ENCODE measurements at regions not wholly inside any gene's neighbourhood (a gene's known extent, or its start where the extent isn't known, plus 50 kb on each side); places are given as distances from the start of the nearest gene placed in this dataset.

DNA sequence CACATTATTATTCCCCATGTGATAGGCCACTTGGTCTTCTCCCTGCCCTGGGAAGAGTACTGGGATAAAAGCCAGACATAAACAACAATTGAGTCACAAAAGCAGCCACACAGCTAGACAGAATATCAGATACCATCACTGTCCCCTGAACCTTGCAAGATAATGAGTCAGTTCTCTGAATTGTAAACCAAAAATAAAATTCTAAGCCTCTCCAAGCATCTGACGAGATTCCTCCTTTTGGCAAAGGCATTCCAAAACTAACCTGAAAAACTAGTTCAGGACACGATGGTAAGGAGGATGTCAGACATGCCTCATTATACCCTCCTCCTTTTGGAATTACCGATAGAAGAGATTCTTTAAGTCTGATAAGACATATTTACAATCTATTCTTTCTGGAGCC, 450.7 kb downstream of the HTR7 start:
- Histone ChIP-seq H3K27me3 (ENCODE audit: control insufficient read depth in 2 of 2, insufficient read depth in 2 of 2, low read length in 2 of 2) (no peaks in the 10 kb centered on the region), H3K4me1 (ENCODE audit: control insufficient read depth in 2 of 2, insufficient read depth in 2 of 2, low read length in 2 of 2) (no peaks in the 10 kb centered on the region), H3K36me3 (ENCODE audit: control insufficient read depth in 2 of 2, insufficient read depth in 2 of 2, low read length in 2 of 2) (no peaks in the 10 kb centered on the region), H3K27ac (ENCODE audit: low read depth in 2 of 2, low read length in 2 of 2) (no peak overlapping the region), H3K9ac (ENCODE audit: low read depth in 1 of 2, low read length in 2 of 2) (no peak overlapping the region), H3K9me3 (ENCODE audit: control insufficient read depth in 2 of 2, low read length in 2 of 2) (peaks cover 0 to 3% of the 10 kb centered on the region in 2 donors), H3K4me3 (ENCODE audit: low read length in 2 of 2) (no peak overlapping the region)

DNA sequence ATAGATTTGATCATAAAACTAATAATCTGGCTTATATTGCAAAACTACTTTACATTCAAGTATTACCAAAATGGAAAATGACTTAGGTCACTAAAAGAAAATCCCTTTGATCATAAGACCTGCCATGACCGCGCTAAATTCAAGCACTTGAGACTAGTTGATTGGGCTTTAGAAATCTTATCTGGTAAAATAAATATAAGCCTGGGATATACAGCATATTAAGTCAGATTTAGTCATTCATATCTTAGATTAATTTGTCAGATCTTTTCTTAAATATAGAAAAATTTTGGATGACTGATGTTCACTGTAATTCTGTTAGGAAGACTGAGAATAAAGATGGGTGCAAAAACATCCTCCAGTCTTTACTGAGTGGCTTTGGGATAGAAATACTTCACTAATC, 450.0 kb downstream of the HTR7 start:
- Histone ChIP-seq H3K27me3 (ENCODE audit: control insufficient read depth in 2 of 2, insufficient read depth in 2 of 2, low read length in 2 of 2) (no peaks in the 10 kb centered on the region), H3K9me3 (ENCODE audit: control insufficient read depth in 2 of 2, low read length in 2 of 2) (peaks cover 0 to 3% of the 10 kb centered on the region in 2 donors), H3K27ac (ENCODE audit: low read depth in 2 of 2, low read length in 2 of 2) (no peak overlapping the region), H3K36me3 (ENCODE audit: control insufficient read depth in 2 of 2, insufficient read depth in 2 of 2, low read length in 2 of 2) (no peaks in the 10 kb centered on the region), H3K4me1 (ENCODE audit: control insufficient read depth in 2 of 2, insufficient read depth in 2 of 2, low read length in 2 of 2) (no peaks in the 10 kb centered on the region), H3K9ac (ENCODE audit: low read depth in 1 of 2, low read length in 2 of 2) (no peak overlapping the region), H3K4me3 (ENCODE audit: low read length in 2 of 2) (no peak overlapping the region)

DNA sequence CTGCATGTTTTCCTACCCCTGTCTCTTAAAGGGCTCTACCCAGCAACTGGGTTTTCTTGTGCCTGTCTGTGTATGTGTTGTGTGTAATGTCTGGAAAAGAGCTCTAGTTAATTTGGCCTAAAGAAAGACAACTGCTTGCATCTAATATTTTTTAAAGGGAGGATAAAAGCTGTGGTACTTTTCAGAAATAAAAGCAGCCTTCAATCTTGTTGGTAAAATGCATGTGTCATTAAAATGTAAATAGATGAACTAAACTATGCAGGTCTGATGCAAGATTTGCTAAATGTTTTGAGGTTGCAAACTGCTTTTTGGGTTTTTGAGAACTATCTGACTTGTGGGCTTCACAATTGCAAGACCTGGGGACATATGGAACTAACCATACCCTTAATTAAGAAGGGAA, 445.3 kb downstream of the HTR7 start:
- Histone ChIP-seq H3K9me3 (ENCODE audit: control insufficient read depth in 2 of 2, low read length in 2 of 2) (peaks cover 0 to 3% of the 10 kb centered on the region in 2 donors), H3K9ac (ENCODE audit: low read depth in 1 of 2, low read length in 2 of 2) (no peak overlapping the region), H3K27ac (ENCODE audit: low read depth in 2 of 2, low read length in 2 of 2) (no peak overlapping the region), H3K4me3 (ENCODE audit: low read length in 2 of 2) (no peak overlapping the region), H3K27me3 (ENCODE audit: control insufficient read depth in 2 of 2, insufficient read depth in 2 of 2, low read length in 2 of 2) (no peaks in the 10 kb centered on the region), H3K36me3 (ENCODE audit: control insufficient read depth in 2 of 2, insufficient read depth in 2 of 2, low read length in 2 of 2) (no peaks in the 10 kb centered on the region), H3K4me1 (ENCODE audit: control insufficient read depth in 2 of 2, insufficient read depth in 2 of 2, low read length in 2 of 2) (no peaks in the 10 kb centered on the region)

GRCh38 chr10:90413196-90413595, 444.6 kb downstream of the HTR7 start:
- Histone ChIP-seq H3K27ac (ENCODE audit: low read depth in 2 of 2, low read length in 2 of 2) (no peak overlapping the region), H3K4me1 (ENCODE audit: control insufficient read depth in 2 of 2, insufficient read depth in 2 of 2, low read length in 2 of 2) (no peaks in the 10 kb centered on the region), H3K9ac (ENCODE audit: low read depth in 1 of 2, low read length in 2 of 2) (no peak overlapping the region), H3K4me3 (ENCODE audit: low read length in 2 of 2) (no peak overlapping the region), H3K36me3 (ENCODE audit: control insufficient read depth in 2 of 2, insufficient read depth in 2 of 2, low read length in 2 of 2) (no peaks in the 10 kb centered on the region), H3K9me3 (ENCODE audit: control insufficient read depth in 2 of 2, low read length in 2 of 2) (peaks cover 0 to 2% of the 10 kb centered on the region in 2 donors), H3K27me3 (ENCODE audit: control insufficient read depth in 2 of 2, insufficient read depth in 2 of 2, low read length in 2 of 2) (no peaks in the 10 kb centered on the region)

DNA sequence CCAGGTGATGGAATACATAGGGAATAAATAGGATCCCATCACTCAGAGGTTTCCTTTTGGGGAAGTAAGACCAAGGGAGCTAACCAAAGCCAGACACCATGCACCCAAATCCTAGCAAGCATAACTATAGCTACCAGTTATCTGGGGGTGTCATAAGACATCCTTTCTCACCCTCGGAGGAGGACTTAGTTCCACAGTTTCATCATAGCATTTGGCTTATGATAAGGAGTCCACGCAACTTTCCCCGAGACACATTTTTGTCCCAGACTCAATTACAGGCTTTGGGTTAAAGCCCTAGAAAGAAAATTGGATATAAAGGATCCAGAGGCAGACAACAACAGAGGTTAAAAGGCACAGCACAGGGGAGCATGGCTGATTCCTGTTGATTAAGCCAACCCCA, 442.9 kb downstream of the HTR7 start:
- H3K36me3 ChIP-seq (ENCODE audit: control insufficient read depth in 2 of 2, insufficient read depth in 2 of 2, low read length in 2 of 2): no peaks in the 10 kb centered on the region
- no peak overlapping the region for H3K27ac ChIP-seq (ENCODE audit: low read depth in 2 of 2, low read length in 2 of 2)
- no peaks in the 10 kb centered on the region for H3K4me1 ChIP-seq (ENCODE audit: control insufficient read depth in 2 of 2, insufficient read depth in 2 of 2, low read length in 2 of 2)
- H3K4me3 ChIP-seq (ENCODE audit: low read length in 2 of 2): no peak overlapping the region
- no peak overlapping the region for H3K9ac ChIP-seq (ENCODE audit: low read depth in 1 of 2, low read length in 2 of 2)
- no peaks in the 10 kb centered on the region for H3K27me3 ChIP-seq (ENCODE audit: control insufficient read depth in 2 of 2, insufficient read depth in 2 of 2, low read length in 2 of 2)
- no peaks in the 10 kb centered on the region for H3K9me3 ChIP-seq (ENCODE audit: control insufficient read depth in 2 of 2, low read length in 2 of 2)

GRCh38 chr10:90417029-90417428, 440.8 kb downstream of the HTR7 start:
- H3K4me3 ChIP-seq (ENCODE audit: low read length in 2 of 2): no peak overlapping the region
- H3K27me3 ChIP-seq (ENCODE audit: control insufficient read depth in 2 of 2, insufficient read depth in 2 of 2, low read length in 2 of 2): no peaks in the 10 kb centered on the region
- H3K9me3 ChIP-seq (ENCODE audit: control insufficient read depth in 2 of 2, low read length in 2 of 2): no peaks in the 10 kb centered on the region
- no peaks in the 10 kb centered on the region for H3K36me3 ChIP-seq (ENCODE audit: control insufficient read depth in 2 of 2, insufficient read depth in 2 of 2, low read length in 2 of 2)
- H3K27ac ChIP-seq (ENCODE audit: low read depth in 2 of 2, low read length in 2 of 2): no peak overlapping the region
- no peaks in the 10 kb centered on the region for H3K4me1 ChIP-seq (ENCODE audit: control insufficient read depth in 2 of 2, insufficient read depth in 2 of 2, low read length in 2 of 2)
- no peak overlapping the region for H3K9ac ChIP-seq (ENCODE audit: low read depth in 1 of 2, low read length in 2 of 2)

DNA sequence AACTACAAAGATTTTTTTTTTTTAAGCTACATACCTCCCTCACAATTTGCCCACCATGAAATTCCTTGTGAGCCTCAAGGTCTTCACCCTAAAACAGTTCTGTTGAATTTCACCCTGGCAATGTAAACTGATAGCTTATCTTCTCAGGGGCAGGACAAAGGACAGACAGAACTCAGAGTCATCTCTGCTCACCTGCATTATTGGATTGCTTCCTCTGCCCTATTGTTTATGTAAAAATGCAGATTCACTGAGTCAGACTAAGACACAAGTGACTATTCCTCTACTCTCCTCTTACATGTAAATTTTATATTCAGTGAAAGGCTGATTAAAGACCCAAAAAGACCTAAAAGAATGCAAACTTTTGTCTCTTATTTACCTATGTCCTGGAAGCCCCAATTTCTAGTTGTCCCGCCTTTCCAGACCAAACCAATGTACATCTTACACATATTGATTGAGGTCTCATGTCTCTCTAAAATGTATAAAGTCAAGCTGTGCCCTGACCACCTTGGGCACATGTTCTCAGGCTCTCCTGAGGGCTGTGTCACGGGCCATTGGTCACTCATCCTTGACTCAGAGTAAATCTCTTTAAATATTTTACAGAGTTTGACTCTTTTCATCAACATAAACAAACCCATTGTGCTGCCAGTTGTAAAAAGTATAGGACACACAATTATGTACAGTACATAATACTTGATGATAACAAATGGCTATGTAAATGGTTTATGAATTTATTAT, 440.2 kb downstream of the HTR7 start:
- Histone ChIP-seq H3K4me3 (ENCODE audit: low read length in 2 of 2) (no peak overlapping the region), H3K27ac (ENCODE audit: low read depth in 2 of 2, low read length in 2 of 2) (no peak overlapping the region), H3K27me3 (ENCODE audit: control insufficient read depth in 2 of 2, insufficient read depth in 2 of 2, low read length in 2 of 2) (no peaks in the 10 kb centered on the region), H3K9me3 (ENCODE audit: control insufficient read depth in 2 of 2, low read length in 2 of 2) (no peaks in the 10 kb centered on the region), H3K36me3 (ENCODE audit: control insufficient read depth in 2 of 2, insufficient read depth in 2 of 2, low read length in 2 of 2) (no peaks in the 10 kb centered on the region), H3K9ac (ENCODE audit: low read depth in 1 of 2, low read length in 2 of 2) (no peak overlapping the region), H3K4me1 (ENCODE audit: control insufficient read depth in 2 of 2, insufficient read depth in 2 of 2, low read length in 2 of 2) (no peaks in the 10 kb centered on the region)

- Histone ChIP-seq H3K4me1 (ENCODE audit: control insufficient read depth in 2 of 2, insufficient read depth in 2 of 2, low read length in 2 of 2) (no peaks in the 10 kb centered on the region), H3K27me3 (ENCODE audit: control insufficient read depth in 2 of 2, insufficient read depth in 2 of 2, low read length in 2 of 2) (no peaks in the 10 kb centered on the region), H3K27ac (ENCODE audit: low read depth in 2 of 2, low read length in 2 of 2) (no peak overlapping the region), H3K36me3 (ENCODE audit: control insufficient read depth in 2 of 2, insufficient read depth in 2 of 2, low read length in 2 of 2) (no peaks in the 10 kb centered on the region), H3K9me3 (ENCODE audit: control insufficient read depth in 2 of 2, low read length in 2 of 2) (no peaks in the 10 kb centered on the region), H3K4me3 (ENCODE audit: low read length in 2 of 2) (no peak overlapping the region), H3K9ac (ENCODE audit: low read depth in 1 of 2, low read length in 2 of 2) (no peak overlapping the region)
Observed at GRCh38 chr10:90418869-90419652, 438.8 kb downstream of the HTR7 start.

- no peaks in the 10 kb centered on the region for H3K27me3 ChIP-seq (ENCODE audit: control insufficient read depth in 2 of 2, insufficient read depth in 2 of 2, low read length in 2 of 2)
- H3K4me1 ChIP-seq (ENCODE audit: control insufficient read depth in 2 of 2, insufficient read depth in 2 of 2, low read length in 2 of 2): no peaks in the 10 kb centered on the region
- H3K27ac ChIP-seq (ENCODE audit: low read depth in 2 of 2, low read length in 2 of 2): no peak overlapping the region
- H3K36me3 ChIP-seq (ENCODE audit: control insufficient read depth in 2 of 2, insufficient read depth in 2 of 2, low read length in 2 of 2): no peaks in the 10 kb centered on the region
- H3K4me3 ChIP-seq (ENCODE audit: low read length in 2 of 2): no peak overlapping the region
- H3K9ac ChIP-seq (ENCODE audit: low read depth in 1 of 2, low read length in 2 of 2): no peak overlapping the region
- H3K9me3 ChIP-seq (ENCODE audit: control insufficient read depth in 2 of 2, low read length in 2 of 2): no peaks in the 10 kb centered on the region
Observed at GRCh38 chr10:90420637-90421318, 437.1 kb downstream of the HTR7 start.

DNA sequence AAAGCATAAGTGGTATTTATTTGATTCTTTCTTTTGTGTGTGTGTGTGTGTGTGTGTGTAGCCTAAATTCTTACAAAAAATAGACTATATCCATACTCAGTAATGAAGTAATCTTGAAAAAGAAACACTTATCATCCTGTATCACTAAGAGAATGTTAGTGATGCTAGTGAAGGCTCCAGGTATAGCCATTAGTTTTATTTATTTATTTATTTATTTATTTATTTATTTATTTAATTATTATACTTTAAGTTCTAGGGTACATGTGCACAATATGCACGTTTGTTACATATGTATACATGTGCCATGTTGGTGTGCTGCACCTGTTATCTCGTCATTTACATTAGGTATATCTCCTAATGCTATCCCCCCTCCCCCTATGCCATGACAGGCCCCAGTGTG, 436.0 kb downstream of the HTR7 start:
- no peaks in the 10 kb centered on the region for H3K9me3 ChIP-seq (ENCODE audit: control insufficient read depth in 2 of 2, low read length in 2 of 2)
- H3K4me3 ChIP-seq (ENCODE audit: low read length in 2 of 2): no peak overlapping the region
- no peaks in the 10 kb centered on the region for H3K4me1 ChIP-seq (ENCODE audit: control insufficient read depth in 2 of 2, insufficient read depth in 2 of 2, low read length in 2 of 2)
- H3K36me3 ChIP-seq (ENCODE audit: control insufficient read depth in 2 of 2, insufficient read depth in 2 of 2, low read length in 2 of 2): no peaks in the 10 kb centered on the region
- H3K27ac ChIP-seq (ENCODE audit: low read depth in 2 of 2, low read length in 2 of 2): no peak overlapping the region
- no peak overlapping the region for H3K9ac ChIP-seq (ENCODE audit: low read depth in 1 of 2, low read length in 2 of 2)
- no peaks in the 10 kb centered on the region for H3K27me3 ChIP-seq (ENCODE audit: control insufficient read depth in 2 of 2, insufficient read depth in 2 of 2, low read length in 2 of 2)
